ENCODE measurements at regions not wholly inside any gene's neighbourhood (a gene's known extent, or its start where the extent isn't known, plus 50 kb on each side); places are given as distances from the start of the nearest gene placed in this dataset.

GRCh38 chr6:48476257-48476656 lies 365.3 kb upstream of the PTCHD4 start:
- H3K9me3 ChIP-seq: no peaks in the 10 kb centered on the region
- intact Hi-C loops (cut with DNase I; ENCODE audit: low total_unique reads): no loop called here
- H3K4me1 ChIP-seq: no peaks in the 10 kb centered on the region
- TF ChIP-seq CTCF (IDR thresholded peaks at IDR 0.05): no peak
- H3K36me3 ChIP-seq: no peaks in the 10 kb centered on the region
- no peak overlapping the region for H3K4me3 ChIP-seq
- no peaks in the 10 kb centered on the region for H3K27me3 ChIP-seq
- no peak for DNase-seq
- no peak overlapping the region for H3K27ac ChIP-seq

- no peak for TF ChIP-seq CTCF (IDR thresholded peaks at IDR 0.05)
- no peak overlapping the region for H3K27ac ChIP-seq
- intact Hi-C loops (cut with DNase I; ENCODE audit: low total_unique reads): no loop called here
- H3K27me3 ChIP-seq: no peaks in the 10 kb centered on the region
- H3K36me3 ChIP-seq: no peaks in the 10 kb centered on the region
- no peak overlapping the region for H3K4me3 ChIP-seq
- no peaks in the 10 kb centered on the region for H3K9me3 ChIP-seq
- no peak for DNase-seq
- H3K4me1 ChIP-seq: no peaks in the 10 kb centered on the region
These were observed 364.3 kb upstream of the PTCHD4 start for GRCh38 chr6:48475275-48475674.

GRCh38 chr6:48474830-48475229 lies 363.8 kb upstream of the PTCHD4 start:
- Histone ChIP-seq H3K4me1 (no peaks in the 10 kb centered on the region), H3K36me3 (no peaks in the 10 kb centered on the region), H3K27ac (no peak overlapping the region), H3K9me3 (no peaks in the 10 kb centered on the region), H3K4me3 (no peak overlapping the region), H3K27me3 (no peaks in the 10 kb centered on the region)
- intact Hi-C loops (cut with DNase I; ENCODE audit: low total_unique reads): no loop called here
- no peak for DNase-seq
- TF ChIP-seq CTCF (IDR thresholded peaks at IDR 0.05): no peak

- DNase-seq: no peak
- no peak overlapping the region for H3K4me3 ChIP-seq
- intact Hi-C loops (cut with DNase I; ENCODE audit: low total_unique reads): no loop called here
- no peak for TF ChIP-seq CTCF (IDR thresholded peaks at IDR 0.05)
- no peak overlapping the region for H3K27ac ChIP-seq
- H3K27me3 ChIP-seq: no peaks in the 10 kb centered on the region
- H3K4me1 ChIP-seq: no peaks in the 10 kb centered on the region
- no peaks in the 10 kb centered on the region for H3K36me3 ChIP-seq
- no peaks in the 10 kb centered on the region for H3K9me3 ChIP-seq
These were observed 363.1 kb upstream of the PTCHD4 start for GRCh38 chr6:48474136-48474535.

- Histone ChIP-seq H3K27me3 (no peaks in the 10 kb centered on the region), H3K27ac (no peak overlapping the region), H3K9me3 (no peaks in the 10 kb centered on the region), H3K4me1 (no peaks in the 10 kb centered on the region), H3K4me3 (no peak overlapping the region), H3K36me3 (no peaks in the 10 kb centered on the region)
- no peak for DNase-seq
- intact Hi-C loops (cut with DNase I; ENCODE audit: low total_unique reads): no loop called here
- no peak for TF ChIP-seq CTCF (IDR thresholded peaks at IDR 0.05)
These were observed 361.5 kb upstream of the PTCHD4 start for GRCh38 chr6:48472535-48472934.

GRCh38 chr6:48472091-48472490 lies 361.1 kb upstream of the PTCHD4 start:
- no peak for DNase-seq
- Histone ChIP-seq H3K4me3 (no peak overlapping the region), H3K9me3 (no peaks in the 10 kb centered on the region), H3K4me1 (no peaks in the 10 kb centered on the region), H3K36me3 (no peaks in the 10 kb centered on the region), H3K27ac (no peak overlapping the region), H3K27me3 (no peaks in the 10 kb centered on the region)
- TF ChIP-seq CTCF (IDR thresholded peaks at IDR 0.05): no peak
- intact Hi-C loops (cut with DNase I; ENCODE audit: low total_unique reads): no loop called here
